ENCODE measurements at regions not wholly inside any gene's neighbourhood (a gene's known extent, or its start where the extent isn't known, plus 50 kb on each side); places are given as distances from the start of the nearest gene placed in this dataset.

DNA sequence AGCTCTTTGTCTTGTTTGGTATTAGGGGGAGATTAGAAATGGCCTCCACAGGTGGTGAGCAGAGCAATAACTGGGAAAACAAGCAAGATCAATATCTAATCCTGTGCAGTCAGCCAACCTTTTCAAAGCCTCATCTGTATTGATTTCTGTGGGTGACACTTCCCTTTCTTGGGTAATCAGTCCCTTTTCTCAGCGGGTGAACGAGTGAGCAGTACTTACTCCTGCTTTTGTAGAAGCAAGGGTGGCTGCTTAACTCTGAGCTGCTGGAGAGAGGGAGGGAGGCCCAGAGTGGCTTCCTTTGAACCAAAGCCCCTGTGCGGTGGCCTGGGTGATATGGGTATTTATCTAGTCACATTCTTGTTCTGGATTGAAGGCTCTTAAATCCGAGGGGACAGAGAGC is 254.8 kb upstream of the CHD6 start:
- TF ChIP-seq, protein P1, sequence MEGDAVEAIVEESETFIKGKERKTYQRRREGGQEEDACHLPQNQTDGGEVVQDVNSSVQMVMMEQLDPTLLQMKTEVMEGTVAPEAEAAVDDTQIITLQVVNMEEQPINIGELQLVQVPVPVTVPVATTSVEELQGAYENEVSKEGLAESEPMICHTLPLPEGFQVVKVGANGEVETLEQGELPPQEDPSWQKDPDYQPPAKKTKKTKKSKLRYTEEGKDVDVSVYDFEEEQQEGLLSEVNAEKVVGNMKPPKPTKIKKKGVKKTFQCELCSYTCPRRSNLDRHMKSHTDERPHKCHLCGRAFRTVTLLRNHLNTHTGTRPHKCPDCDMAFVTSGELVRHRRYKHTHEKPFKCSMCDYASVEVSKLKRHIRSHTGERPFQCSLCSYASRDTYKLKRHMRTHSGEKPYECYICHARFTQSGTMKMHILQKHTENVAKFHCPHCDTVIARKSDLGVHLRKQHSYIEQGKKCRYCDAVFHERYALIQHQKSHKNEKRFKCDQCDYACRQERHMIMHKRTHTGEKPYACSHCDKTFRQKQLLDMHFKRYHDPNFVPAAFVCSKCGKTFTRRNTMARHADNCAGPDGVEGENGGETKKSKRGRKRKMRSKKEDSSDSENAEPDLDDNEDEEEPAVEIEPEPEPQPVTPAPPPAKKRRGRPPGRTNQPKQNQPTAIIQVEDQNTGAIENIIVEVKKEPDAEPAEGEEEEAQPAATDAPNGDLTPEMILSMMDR (IDR thresholded peaks at IDR 0.05; ENCODE audit: insufficient read depth, missing control alignments) = no peak
- no peak for DNase-seq (ENCODE audit: insufficient read length, low spot score)
- FAIRE-seq = no peak

DNA sequence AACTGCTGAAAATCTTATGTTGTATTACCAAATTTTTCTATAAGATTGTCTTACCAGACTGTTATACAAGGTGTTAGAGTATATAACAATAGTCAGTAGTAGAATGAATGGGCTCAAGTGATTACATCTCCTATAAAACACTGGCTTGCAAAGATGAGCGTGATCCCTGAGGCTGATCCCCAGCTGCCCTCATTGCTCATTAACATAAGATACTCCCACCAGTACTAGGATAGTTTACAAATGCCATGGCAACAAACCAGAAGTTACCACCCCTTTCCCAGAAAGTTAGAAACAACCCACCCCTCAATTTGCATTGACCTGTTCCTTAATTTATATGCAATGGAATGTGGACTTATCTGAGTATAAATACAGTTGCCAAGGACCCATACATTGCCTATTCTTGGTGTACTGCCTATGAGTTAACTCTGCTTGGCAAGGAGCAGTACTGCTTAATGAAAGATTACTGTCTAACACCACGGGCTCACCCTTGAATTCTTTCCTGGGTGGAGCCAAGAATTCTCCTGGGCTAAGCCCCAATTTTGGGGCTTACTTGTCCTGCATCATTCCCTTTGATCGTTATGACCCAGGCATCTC is 252.8 kb upstream of the CHD6 start:
- TF ChIP-seq, protein P1 (IDR thresholded peaks at IDR 0.05; ENCODE audit: insufficient read depth, missing control alignments) = no peak
- DNase-seq (ENCODE audit: insufficient read length, low spot score) (no peak), FAIRE-seq (no peak)

DNA sequence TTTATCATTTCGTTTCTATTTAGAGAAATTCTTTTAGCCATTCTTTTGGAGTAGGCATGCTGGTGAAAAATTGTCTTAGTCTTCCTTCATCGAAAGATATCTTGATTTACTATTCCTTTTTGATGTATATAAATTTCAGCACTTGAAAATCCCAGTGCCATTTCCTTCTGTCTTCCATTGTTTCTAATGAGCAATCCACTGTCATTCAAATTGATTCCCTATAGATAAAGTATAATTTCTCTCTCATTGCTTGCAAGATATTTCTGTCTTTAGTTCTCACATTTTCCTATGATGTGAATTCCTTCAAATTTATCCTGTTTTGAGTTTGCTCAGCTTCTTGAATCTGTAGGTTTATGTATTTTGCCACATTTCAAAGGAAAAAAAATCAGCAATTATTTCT is 251.1 kb upstream of the CHD6 start:
- DNase-seq (ENCODE audit: insufficient read length, low spot score) (no peak), FAIRE-seq (no peak)
- TF ChIP-seq, protein P1 (IDR thresholded peaks at IDR 0.05; ENCODE audit: insufficient read depth, missing control alignments) = no peak

DNA sequence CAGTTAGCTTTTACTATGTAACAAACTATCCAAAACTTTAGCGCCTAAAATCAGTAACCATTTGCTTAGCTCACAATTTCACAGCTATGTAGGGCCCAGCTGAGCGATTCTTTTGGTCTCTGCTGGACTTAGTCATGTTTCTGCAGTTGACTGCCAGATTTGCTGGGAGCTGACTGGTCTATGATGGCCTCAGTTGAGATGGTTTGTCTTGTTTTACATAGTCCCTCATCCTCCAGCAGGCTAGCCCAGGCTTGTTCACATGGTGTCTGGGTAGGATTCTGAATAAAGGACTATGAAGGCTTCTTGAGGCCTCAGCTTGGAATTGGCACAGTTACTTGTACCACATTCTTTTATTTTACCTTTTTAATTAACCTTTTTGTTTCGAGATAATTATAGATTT is 247.8 kb upstream of the CHD6 start:
- TF ChIP-seq, protein P1 (IDR thresholded peaks at IDR 0.05; ENCODE audit: insufficient read depth, missing control alignments) = no peak

DNA sequence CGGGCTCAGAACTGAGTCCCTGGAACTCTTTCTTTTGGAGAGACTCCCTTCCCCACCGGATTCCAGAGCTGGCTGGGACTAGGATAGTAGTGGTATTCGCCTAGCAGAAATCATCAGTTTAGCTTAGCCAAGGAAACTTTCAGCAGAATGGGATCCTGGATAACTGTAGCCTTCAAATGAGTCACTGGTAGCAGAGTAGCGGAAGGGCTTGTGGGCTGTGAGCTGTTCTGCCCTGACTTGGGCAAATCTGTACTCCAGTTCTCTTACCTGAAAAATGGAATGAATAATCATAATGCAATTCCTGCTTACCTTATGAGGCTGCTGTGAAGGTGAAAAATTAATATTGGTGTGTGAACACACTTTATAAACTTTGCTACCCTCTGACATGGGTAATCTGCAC is 244.3 kb upstream of the CHD6 start:
- TF ChIP-seq, protein P1 (IDR thresholded peaks at IDR 0.05; ENCODE audit: insufficient read depth, missing control alignments) = no peak
- DNase-seq (ENCODE audit: insufficient read length, low spot score) (no peak), FAIRE-seq (no peak)

More for the DNA sequence above, 247.8 kb upstream of the CHD6 start:
- no peak for DNase-seq (ENCODE audit: insufficient read length, low spot score)
- FAIRE-seq = no peak

DNA sequence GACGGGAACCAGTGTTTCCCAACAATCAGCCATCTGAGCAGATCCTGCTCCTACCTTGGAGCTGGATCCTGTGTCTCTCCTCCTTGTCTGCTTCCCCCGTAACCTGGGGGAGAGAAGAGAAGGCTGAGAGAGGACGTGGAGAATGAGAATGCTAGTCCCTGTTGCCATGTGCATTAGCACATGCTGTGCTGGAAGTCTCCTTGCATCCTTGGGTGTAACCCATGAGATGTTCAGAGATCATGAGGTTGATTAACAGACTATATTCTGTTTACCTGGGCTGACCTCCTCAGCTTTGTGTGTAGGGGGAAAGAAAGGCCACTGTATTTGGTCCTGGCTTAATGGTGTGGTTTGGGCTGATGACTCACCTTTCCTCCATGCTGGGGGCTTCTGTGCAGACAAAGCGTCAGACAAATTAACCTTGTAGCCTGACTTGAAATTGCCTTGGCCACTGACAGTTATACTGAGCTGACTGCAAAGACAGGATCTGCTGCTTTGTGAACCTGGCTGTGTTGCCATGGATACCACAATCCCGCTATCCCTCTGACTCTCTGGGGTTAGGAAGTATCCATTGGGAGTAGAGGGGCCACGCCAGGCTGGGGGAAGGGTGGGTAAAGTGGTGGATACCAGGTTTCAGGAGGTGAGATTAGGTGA is 243.7 kb upstream of the CHD6 start:
- TF ChIP-seq, protein P1 (IDR thresholded peaks at IDR 0.05; ENCODE audit: insufficient read depth, missing control alignments) = no peak
- DNase-seq (ENCODE audit: insufficient read length, low spot score) = no peak
- FAIRE-seq = no peak

DNA sequence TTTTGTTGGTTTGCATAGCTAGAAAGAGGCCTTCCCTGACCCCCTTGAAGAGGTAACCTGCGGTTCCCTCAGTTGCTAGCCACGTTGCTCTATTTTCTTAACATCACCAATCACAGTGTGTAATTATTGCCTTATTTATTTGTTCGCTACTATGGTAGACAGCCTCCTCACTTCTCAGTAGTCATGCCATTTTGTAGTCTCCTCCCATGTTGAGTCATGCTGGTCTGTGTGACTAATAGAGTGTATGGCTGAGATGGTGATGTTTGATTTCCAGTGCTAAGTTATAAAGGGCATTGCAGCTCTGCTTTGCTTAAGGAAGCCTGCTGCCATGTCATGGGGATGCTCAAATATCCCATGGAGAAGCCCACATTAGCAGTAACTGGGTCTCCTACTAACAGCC is 236.6 kb upstream of the CHD6 start:
- FAIRE-seq (no peak), DNase-seq (ENCODE audit: insufficient read length, low spot score) (no peak)
- TF ChIP-seq, protein P1 (IDR thresholded peaks at IDR 0.05; ENCODE audit: insufficient read depth, missing control alignments) = no peak
